Lung (tissue), 11 donors: ENCODE measurements at regions not wholly inside any gene's neighbourhood (a gene's known extent, or its start where the extent isn't known, plus 50 kb on each side); places are given as distances from the start of the nearest gene placed in this dataset.
A peak's percentile ranks its signal among the peaks of the same experiment; 100 is the strongest.
"Not testable (repeated sequence)": the region's sequence is repeated elsewhere in the genome, so short reads cannot be mapped to it uniquely, and the experiment has no call there.

Experiments used
- ATAC-seq: fragments of 200-7000 bp; cut with Tn5 transposase; one replicate; pipeline ENCODE4 v1.9.1; 2020; ENCODE audit warnings: moderate number of reproducible peaks; ENCODE audit not compliant: insufficient read depth, low FRiP score
- DNase-seq, 3 donors: peaks; one replicate each; pipeline ENCODE4 v3.0.0-alpha.2; 2013 to 2017
- H3K27ac ChIP-seq, 2 donors: one replicate each; pipeline ENCODE4 v1.5.1; 2013; ENCODE audit warnings: mild to moderate bottlenecking in 2 of 2, moderate library complexity in 2 of 2, control low read depth in 1 of 2, inconsistent platforms in 1 of 2, low read depth in 1 of 2, low read length in 1 of 2
- H3K27me3 ChIP-seq, 3 donors: one replicate each; pipeline ENCODE4 v1.5.1; 2013; ENCODE audit warnings: low read length in 2 of 3; ENCODE audit not compliant: control insufficient read depth in 3 of 3, insufficient read depth in 3 of 3
- H3K36me3 ChIP-seq, 4 donors: one replicate each; pipeline ENCODE4 v1.5.1; 2013; ENCODE audit warnings: low read length in 4 of 4, mild to moderate bottlenecking in 1 of 4, moderate library complexity in 1 of 4; ENCODE audit not compliant: control insufficient read depth in 4 of 4, insufficient read depth in 4 of 4
- H3K4me1 ChIP-seq, 5 donors: one replicate each; pipeline ENCODE4 v1.5.1; 2013; ENCODE audit warnings: low read length in 5 of 5, mild to moderate bottlenecking in 2 of 5, moderate library complexity in 1 of 5; ENCODE audit not compliant: control insufficient read depth in 5 of 5, insufficient read depth in 5 of 5
- H3K4me3 ChIP-seq: one replicate; pipeline ENCODE4 v1.5.1; 2013; ENCODE audit warnings: mild to moderate bottlenecking, control low read depth, moderate library complexity
- H3K9ac ChIP-seq, 2 donors: one replicate each; pipeline ENCODE4 v1.5.1; 2013; ENCODE audit warnings: low read length in 2 of 2, control low read depth in 1 of 2; ENCODE audit not compliant: insufficient read depth in 1 of 2
- H3K9me3 ChIP-seq, 4 donors: one replicate each; pipeline ENCODE4 v1.5.1; 2013; ENCODE audit warnings: low read length in 3 of 4, mild to moderate bottlenecking in 1 of 4, moderate library complexity in 1 of 4; ENCODE audit not compliant: control insufficient read depth in 4 of 4, insufficient read depth in 3 of 4
- CTCF ChIP-seq: IDR thresholded peaks from 2 replicates; pipeline ENCODE4 v1.5.1; 2012; ENCODE audit warnings: mild to moderate bottlenecking; ENCODE audit errors: control extremely low read depth, extremely low read depth
- WGBS, 2 donors: extraction: QIAGEN DNeasy Blood & Tissue Kit; methylation state at CpG; one replicate each; pipeline ENCODE4 v1.1.7; 2013; 5-methylcytosine and 5-hydroxymethylcytosine counted together
- donor health status: control.
- donor health status: control.
- donor health status: Bipolar disorder and iron deficiency.
- donor health status: healthy.
- donor health status: DM: yes; HTN: yes; CAD: no.

- Histone ChIP-seq H3K36me3 (no peaks in the 10 kb centered on the region), H3K4me3 (no peak overlapping the region), H3K9me3 (peaks cover 0 to 2% (median 0%) of the 10 kb centered on the region in 4 donors), H3K4me1 (peaks cover 0 to 15% (median 0%) of the 10 kb centered on the region in 5 donors), H3K9ac (no peak overlapping the region), H3K27me3 (no peaks in the 10 kb centered on the region), H3K27ac (no peak overlapping the region)
- peak in 2 of 3 donors; percentile 64 to 79 for DNase-seq
- TF ChIP-seq CTCF = no peak
- ATAC-seq = no peak
These were observed 656.1 kb downstream of the DACH1 start for GRCh38 chr13:71210861-71211260.

GRCh38 chr13:71209217-71209616, 657.8 kb downstream of the DACH1 start:
- no peak for ATAC-seq

GRCh38 chr13:71184583-71184982, 682.4 kb downstream of the DACH1 start:
- H3K27ac ChIP-seq, H3K27me3 ChIP-seq, DNase-seq, H3K4me1 ChIP-seq, ATAC-seq, H3K9ac ChIP-seq, H3K4me3 ChIP-seq, H3K36me3 ChIP-seq: not testable (repeated sequence)
- WGBS, 2 donors = 87 to 95% methylated on average over 7 of the region's 7 CpGs
- H3K9me3 ChIP-seq = peaks cover 0 to 10% (median 0%) of the 10 kb centered on the region in 4 donors

More at GRCh38 chr13:71209217-71209616, 657.8 kb downstream of the DACH1 start:
- Histone ChIP-seq H3K4me3 (no peak overlapping the region), H3K36me3 (no peaks in the 10 kb centered on the region), H3K27ac (no peak overlapping the region), H3K27me3 (no peaks in the 10 kb centered on the region), H3K4me1 (peaks cover 0 to 15% (median 0%) of the 10 kb centered on the region in 5 donors), H3K9me3 (peaks cover 0 to 2% (median 0%) of the 10 kb centered on the region in 4 donors), H3K9ac (no peak overlapping the region)
- no peak for DNase-seq
- 80 to 90% methylated on average over 2 of the region's 2 CpGs for WGBS, 2 donors
- TF ChIP-seq CTCF = no peak

- H3K9ac ChIP-seq, H3K4me1 ChIP-seq, H3K27me3 ChIP-seq, H3K4me3 ChIP-seq, DNase-seq, H3K27ac ChIP-seq, ATAC-seq, H3K36me3 ChIP-seq: not testable (repeated sequence)
- 97 to 100% methylated on average over 1 of the region's 1 CpG for WGBS, 2 donors
- H3K9me3 ChIP-seq = peaks cover 0 to 10% (median 0%) of the 10 kb centered on the region in 4 donors
These were observed 683.7 kb downstream of the DACH1 start for GRCh38 chr13:71183352-71183751.

- H3K27me3 ChIP-seq = no peaks in the 10 kb centered on the region
- no peaks in the 10 kb centered on the region for H3K4me1 ChIP-seq
- no peak overlapping the region for H3K9ac ChIP-seq
- no peaks in the 10 kb centered on the region for H3K36me3 ChIP-seq
- H3K9me3 ChIP-seq = no peaks in the 10 kb centered on the region
- no peak for ATAC-seq
- no peak for TF ChIP-seq CTCF
- no peak overlapping the region for H3K4me3 ChIP-seq
- no peak overlapping the region for H3K27ac ChIP-seq
- WGBS, 2 donors = 94 to 96% methylated on average over 4 of the region's 4 CpGs
- no peak for DNase-seq
These were observed 695.3 kb downstream of the DACH1 start for GRCh38 chr13:71171740-71172139.
